Panc1 (cell line): ENCODE measurements at regions not wholly inside any gene's neighbourhood (a gene's known extent, or its start where the extent isn't known, plus 50 kb on each side); places are given as distances from the start of the nearest gene placed in this dataset.

Experiments used
- CTCF ChIP-seq: fragments of 450-650 bp; IDR thresholded peaks from 2 replicates; pipeline ENCODE4 v1.5.1; 2017; ENCODE audit warnings: mild to moderate bottlenecking
- POLR2AphosphoS5 ChIP-seq: IDR thresholded peaks from 2 replicates; pipeline ENCODE4 v1.6.1; 2012; ENCODE audit warnings: mild to moderate bottlenecking, low read depth, low read length, moderate library complexity
- SIN3A ChIP-seq: IDR thresholded peaks from 2 replicates; pipeline ENCODE4 v1.6.1; 2012; ENCODE audit warnings: low read depth, mild to moderate bottlenecking, low read length, moderate library complexity, borderline replicate concordance; ENCODE audit not compliant: insufficient read depth
- TF ChIP-seq, protein P1 (sequence below), 2 experiments: IDR thresholded peaks; 2 replicates each; pipeline ENCODE4 v1.6.1; 2011 to 2012; ENCODE audit warnings: low read depth in 2 of 2, control low read depth in 1 of 2, low read length in 1 of 2, mild to moderate bottlenecking in 1 of 2, moderate library complexity in 1 of 2; ENCODE audit not compliant: insufficient read depth in 1 of 2

- TF ChIP-seq POLR2AphosphoS5 = no peak
- no peak for TF ChIP-seq SIN3A
- no peak for TF ChIP-seq CTCF
- TF ChIP-seq, protein P1, sequence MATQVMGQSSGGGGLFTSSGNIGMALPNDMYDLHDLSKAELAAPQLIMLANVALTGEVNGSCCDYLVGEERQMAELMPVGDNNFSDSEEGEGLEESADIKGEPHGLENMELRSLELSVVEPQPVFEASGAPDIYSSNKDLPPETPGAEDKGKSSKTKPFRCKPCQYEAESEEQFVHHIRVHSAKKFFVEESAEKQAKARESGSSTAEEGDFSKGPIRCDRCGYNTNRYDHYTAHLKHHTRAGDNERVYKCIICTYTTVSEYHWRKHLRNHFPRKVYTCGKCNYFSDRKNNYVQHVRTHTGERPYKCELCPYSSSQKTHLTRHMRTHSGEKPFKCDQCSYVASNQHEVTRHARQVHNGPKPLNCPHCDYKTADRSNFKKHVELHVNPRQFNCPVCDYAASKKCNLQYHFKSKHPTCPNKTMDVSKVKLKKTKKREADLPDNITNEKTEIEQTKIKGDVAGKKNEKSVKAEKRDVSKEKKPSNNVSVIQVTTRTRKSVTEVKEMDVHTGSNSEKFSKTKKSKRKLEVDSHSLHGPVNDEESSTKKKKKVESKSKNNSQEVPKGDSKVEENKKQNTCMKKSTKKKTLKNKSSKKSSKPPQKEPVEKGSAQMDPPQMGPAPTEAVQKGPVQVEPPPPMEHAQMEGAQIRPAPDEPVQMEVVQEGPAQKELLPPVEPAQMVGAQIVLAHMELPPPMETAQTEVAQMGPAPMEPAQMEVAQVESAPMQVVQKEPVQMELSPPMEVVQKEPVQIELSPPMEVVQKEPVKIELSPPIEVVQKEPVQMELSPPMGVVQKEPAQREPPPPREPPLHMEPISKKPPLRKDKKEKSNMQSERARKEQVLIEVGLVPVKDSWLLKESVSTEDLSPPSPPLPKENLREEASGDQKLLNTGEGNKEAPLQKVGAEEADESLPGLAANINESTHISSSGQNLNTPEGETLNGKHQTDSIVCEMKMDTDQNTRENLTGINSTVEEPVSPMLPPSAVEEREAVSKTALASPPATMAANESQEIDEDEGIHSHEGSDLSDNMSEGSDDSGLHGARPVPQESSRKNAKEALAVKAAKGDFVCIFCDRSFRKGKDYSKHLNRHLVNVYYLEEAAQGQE (IDR thresholded peaks at IDR 0.05; ENCODE audit: insufficient read depth in 1 of 2, low read depth in 2 of 2, low read length in 1 of 2) = no peak
Observed at GRCh38 chr2:20537423-20538307, 90.8 kb downstream of the RHOB start.
